Pancreas (tissue), 10 donors: ENCODE measurements at regions not wholly inside any gene's neighbourhood (a gene's known extent, or its start where the extent isn't known, plus 50 kb on each side); places are given as distances from the start of the nearest gene placed in this dataset.

ENCODE experiments used
- ATAC-seq, 4 donors: fragments of 200-7000 bp; cut with Tn5 transposase; one replicate each; pipeline versions ENCODE4 v1.8.0 to v1.9.1; 2020; ENCODE audit warnings: mild to moderate bottlenecking in 4 of 4, moderate library complexity in 4 of 4
- DNase-seq, 6 donors: peaks; one replicate each; pipeline ENCODE4 v3.0.0-alpha.2; 2020
- FAIRE-seq: peaks from 2 replicates; lab custom pipeline; 2012; peaks lifted over from hg19 to GRCh38; lab: Jason Lieb, UNC
- H3K27ac ChIP-seq, 4 donors: fragments of 200-600 bp; sonication (generic); 1 replicate in 3 of 4; 2 replicates in 1 of 4; pipeline versions ENCODE4 v1.5.0 to v1.8.0; 2020
- H3K27me3 ChIP-seq, 4 donors: fragments of 200-600 bp; one replicate each; pipeline ENCODE4 v1.8.0; 2021
- H3K36me3 ChIP-seq, 3 donors: fragments of 200-600 bp; sonication (generic) in 1 of 3; one replicate each; pipeline versions ENCODE4 v1.5.0 to v1.8.0; 2020 to 2021
- H3K4me1 ChIP-seq, 3 donors: fragments of 200-600 bp; one replicate each; pipeline ENCODE4 v1.8.0; 2021
- H3K4me3 ChIP-seq, 4 donors: fragments of 200-600 bp; sonication (generic) in 2 of 4; one replicate each; pipeline versions ENCODE4 v1.5.0 to v1.8.0; 2020 to 2021
- H3K9me3 ChIP-seq, 4 donors: fragments of 200-600 bp; one replicate each; pipeline ENCODE4 v1.8.0; 2021
- CTCF ChIP-seq, 4 donors: fragments of 200-600 bp; sonication (generic) in 3 of 4; IDR thresholded peaks; one replicate each; pipeline versions ENCODE4 v1.5.0 to v1.8.0; 2021; ENCODE audit warnings: antibody characterized with exemption in 4 of 4
- WGBS, 2 donors: extraction: QIAGEN DNeasy Blood & Tissue Kit; methylation state at CpG; one replicate each; pipeline ENCODE4 v1.1.7; 2013; 5-methylcytosine and 5-hydroxymethylcytosine counted together
- intact Hi-C, 3 donors: fragments of 100-400 bp; cut with DNase I; formaldehyde crosslinking; loops; one replicate each; pipeline versions ENCODE4 v1.11.1 to v1.14.2; 2022
- donor health status: healthy with polysubstance abuse.
- donor health status: DM: no; HTN: no; CAD: no; lungs with moderate emphysema.
- donor health status: DM: no; HTN: no; CAD: no.
- donor health status: control.
- donor health status: control.
- donor health status: Bipolar disorder and iron deficiency.
- donor health status: DM: yes; HTN: yes; CAD: no.
- donor health status: DM: no; HTN: no; CAD: no.
- donor health status: DM: no; HTN: no; CAD: no.
- donor health status: DM: yes; HTN: yes; CAD: no.

DNA sequence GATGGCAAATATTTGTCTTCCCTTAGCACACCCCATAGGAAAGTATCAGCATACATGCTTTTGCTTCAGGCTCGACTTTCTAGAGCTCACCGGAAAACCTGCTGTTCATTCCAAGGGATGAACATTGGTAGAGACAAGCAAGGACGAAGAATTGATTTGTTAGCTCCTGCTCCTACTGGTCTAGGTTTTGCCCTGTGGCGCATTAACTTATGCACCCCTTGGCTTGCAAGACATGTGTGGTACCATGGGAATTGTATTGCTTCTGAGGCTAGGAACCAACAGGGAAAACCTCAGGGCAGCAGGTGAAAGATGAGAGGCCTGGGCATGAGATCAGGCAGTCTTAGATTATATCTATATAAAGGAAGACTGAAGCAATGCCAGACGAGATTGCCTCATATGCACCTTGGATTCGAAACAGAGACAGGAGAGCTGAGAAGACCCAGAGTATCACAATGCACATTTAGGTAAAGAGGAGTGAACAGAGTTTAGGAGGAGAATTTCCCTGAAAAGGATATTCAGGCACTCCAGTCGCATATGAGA is 771.2 kb upstream of the B3GALT2 start:
- WGBS, 2 donors = 54 to 57% methylated on average over 7 of the region's 7 CpGs
- Histone ChIP-seq H3K36me3 (no peaks in the 10 kb centered on the region), H3K9me3 (no peaks in the 10 kb centered on the region), H3K4me3 (no peak overlapping the region), H3K27me3 (no peaks in the 10 kb centered on the region), H3K4me1 (no peaks in the 10 kb centered on the region), H3K27ac (no peak overlapping the region)
- ATAC-seq (no peak), FAIRE-seq (no peak), DNase-seq (no peak)
- intact Hi-C loops = no loop called here
- TF ChIP-seq CTCF (IDR thresholded peaks at IDR 0.05) = no peak

GRCh38 chr1:193952778-193953374 is 766.5 kb upstream of the B3GALT2 start:
- no peaks in the 10 kb centered on the region for H3K27me3 ChIP-seq
- H3K4me1 ChIP-seq = no peaks in the 10 kb centered on the region
- no peak overlapping the region for H3K27ac ChIP-seq
- TF ChIP-seq CTCF (IDR thresholded peaks at IDR 0.05) = no peak
- ATAC-seq (no peak), DNase-seq (no peak), FAIRE-seq (no peak)
- H3K4me3 ChIP-seq = no peak overlapping the region
- H3K36me3 ChIP-seq = no peaks in the 10 kb centered on the region
- WGBS, 2 donors = 56 to 70% methylated on average over 1 of the region's 1 CpG
- intact Hi-C loops = no loop called here
- no peaks in the 10 kb centered on the region for H3K9me3 ChIP-seq

- no peak for DNase-seq
- WGBS, 2 donors = 61 to 68% methylated on average over 3 of the region's 3 CpGs
- no peaks in the 10 kb centered on the region for H3K9me3 ChIP-seq
- H3K4me1 ChIP-seq = no peaks in the 10 kb centered on the region
- no peak for FAIRE-seq
- TF ChIP-seq CTCF (IDR thresholded peaks at IDR 0.05) = no peak
- no peak for ATAC-seq
- H3K4me3 ChIP-seq = no peak overlapping the region
- H3K27me3 ChIP-seq = no peaks in the 10 kb centered on the region
- H3K36me3 ChIP-seq = no peaks in the 10 kb centered on the region
- H3K27ac ChIP-seq = no peak overlapping the region
- intact Hi-C loops = no loop called here
Measured at GRCh38 chr1:193951984-193952383, 765.6 kb upstream of the B3GALT2 start.

DNA sequence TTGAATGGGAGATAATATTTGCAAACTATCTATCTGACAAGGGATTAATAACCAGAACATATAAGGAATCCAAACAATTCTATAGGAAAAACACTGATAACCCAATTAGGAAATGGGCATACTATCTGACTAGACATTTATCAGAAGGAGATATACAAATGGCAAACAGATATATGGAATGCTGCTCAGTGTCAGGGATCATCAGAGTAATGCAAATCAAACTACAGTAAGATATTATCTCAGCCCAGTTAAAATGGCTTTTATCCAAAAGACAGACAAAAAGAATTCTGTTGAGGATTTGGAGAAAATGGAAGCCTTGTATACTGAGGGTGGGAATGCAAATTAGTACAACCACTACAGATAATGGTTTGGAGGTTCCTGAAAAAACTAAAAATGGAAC is 758.0 kb upstream of the B3GALT2 start:
- no peak overlapping the region for H3K4me3 ChIP-seq

More for the DNA sequence above, 758.0 kb upstream of the B3GALT2 start:
- no peak for FAIRE-seq
- no peak for DNase-seq
- ATAC-seq = no peak
- Histone ChIP-seq H3K27me3 (no peaks in the 10 kb centered on the region), H3K9me3 (no peaks in the 10 kb centered on the region), H3K4me1 (no peaks in the 10 kb centered on the region), H3K36me3 (no peaks in the 10 kb centered on the region), H3K27ac (no peak overlapping the region)
- intact Hi-C loops = no loop called here
- TF ChIP-seq CTCF (IDR thresholded peaks at IDR 0.05) = no peak
